IMR-90 (cell line): ENCODE measurements at regions not wholly inside any gene's neighbourhood (a gene's known extent, or its start where the extent isn't known, plus 50 kb on each side); places are given as distances from the start of the nearest gene placed in this dataset.

Experiments used
- ATAC-seq: fragments of 200-7000 bp; cut with Tn5 transposase; 2 replicates; pipeline ENCODE4 v1.9.1; 2020; ENCODE audit warnings: low read depth, mild to moderate bottlenecking, moderate library complexity
- BruUV-seq: library from RNA; stranded (reverse); fragments of 400-500 nt; replicated peaks from 2 replicates; lab custom pipeline; 2021; lab: Mats Ljungman, UMichigan
- CTCF ChIA-PET: fragments of 300-600 bp; formaldehyde crosslinking; extraction: SDS; loops from one replicate; lab custom pipeline; 2021; ENCODE audit warnings: antibody characterized with exemption; lab: Yijun Ruan, JAX
- POLR2A ChIA-PET: fragments of 300-600 bp; sonication (Branson Sonifier 250); formaldehyde crosslinking; loops from one replicate; lab custom pipeline; 2022; ENCODE audit warnings: antibody characterized with exemption; ENCODE audit not compliant: unreplicated experiment; lab: Charles Lee
- DNase-seq: peaks from one replicate; pipeline ENCODE4 v3.0.0; 2013
- H2AFZ ChIP-seq: replicated peaks from 2 replicates; pipeline ENCODE3; 2013; ENCODE audit warnings: low read length, mild to moderate bottlenecking; ENCODE audit not compliant: poor library complexity
- H2AK5ac ChIP-seq: 2 replicates; pipeline ENCODE4 v1.6.1; 2013; ENCODE audit warnings: low read depth, low read length, inconsistent platforms
- H2AK9ac ChIP-seq: replicated peaks from 2 replicates; pipeline ENCODE3; 2013; ENCODE audit warnings: mild to moderate bottlenecking, low read depth, low read length, moderate library complexity; ENCODE audit not compliant: poor library complexity
- H2BK120ac ChIP-seq: 2 replicates; pipeline ENCODE4 v1.6.1; 2013; ENCODE audit warnings: low read depth, low read length, inconsistent platforms
- H2BK15ac ChIP-seq: 3 replicates; pipeline ENCODE4 v1.6.1; 2013; ENCODE audit warnings: low read depth, low read length, inconsistent platforms
- H2BK20ac ChIP-seq: 2 replicates; pipeline ENCODE4 v1.6.1; 2013; ENCODE audit warnings: low read depth, mild to moderate bottlenecking, inconsistent platforms, low read length, moderate library complexity
- H2BK5ac ChIP-seq: 2 replicates; pipeline ENCODE4 v1.6.1; 2013; ENCODE audit warnings: mild to moderate bottlenecking, low read depth, low read length, inconsistent platforms; ENCODE audit not compliant: poor library complexity, severe bottlenecking
- H3K14ac ChIP-seq: replicated peaks from 2 replicates; pipeline ENCODE4 v1.6.1; 2013; ENCODE audit warnings: low read depth, low read length, inconsistent platforms
- H3K18ac ChIP-seq: 2 replicates; pipeline ENCODE4 v1.6.1; 2013; ENCODE audit warnings: low read depth, low read length, control low read depth
- H3K23ac ChIP-seq: 2 replicates; pipeline ENCODE4 v1.6.1; 2013; ENCODE audit warnings: low read depth, low read length, inconsistent platforms
- H3K27ac ChIP-seq: 2 replicates; pipeline ENCODE4 v1.5.1; 2013; ENCODE audit warnings: mild to moderate bottlenecking, control low read depth, low read length; ENCODE audit not compliant: insufficient read depth
- H3K27me3 ChIP-seq: 2 replicates; pipeline ENCODE4 v1.6.1; 2013; ENCODE audit warnings: low read length; ENCODE audit not compliant: control insufficient read depth, insufficient read depth
- H3K36me3 ChIP-seq: 2 replicates; pipeline ENCODE4 v1.6.1; 2013; ENCODE audit warnings: low read length, mixed read lengths; ENCODE audit not compliant: control insufficient read depth, insufficient read depth
- H3K4ac ChIP-seq: 2 replicates; pipeline ENCODE4 v1.6.1; 2013; ENCODE audit warnings: low read depth, low read length, inconsistent platforms
- H3K4me1 ChIP-seq: 2 replicates; pipeline ENCODE4 v1.6.1; 2013; ENCODE audit warnings: low read length, mixed read lengths; ENCODE audit not compliant: control insufficient read depth, insufficient read depth
- H3K4me2 ChIP-seq: 2 replicates; pipeline ENCODE4 v1.6.1; 2013; ENCODE audit warnings: low read depth, mild to moderate bottlenecking, control low read depth, low read length, moderate library complexity
- H3K4me3 ChIP-seq: 2 replicates; pipeline ENCODE4 v1.5.1; 2013; ENCODE audit warnings: low read depth, mild to moderate bottlenecking, control low read depth, low read length, moderate library complexity; ENCODE audit not compliant: insufficient read depth
- H3K56ac ChIP-seq: 2 replicates; pipeline ENCODE4 v1.6.1; 2013; ENCODE audit warnings: low read length, inconsistent platforms; ENCODE audit not compliant: insufficient read depth; ENCODE audit errors: extremely low read depth
- H3K79me1 ChIP-seq, 2 experiments: 2 replicates each; pipeline ENCODE4 v1.6.1; 2013; ENCODE audit warnings: low read length in 2 of 2, inconsistent platforms in 1 of 2, low read depth in 1 of 2
- H3K9ac ChIP-seq: 2 replicates; pipeline ENCODE4 v1.6.1; 2013; ENCODE audit warnings: low read depth, low read length, control low read depth
- H3K9me1 ChIP-seq: 2 replicates; pipeline ENCODE4 v1.6.1; 2013; ENCODE audit warnings: low read length, inconsistent platforms; ENCODE audit not compliant: insufficient read depth
- H3K9me3 ChIP-seq: 2 replicates; pipeline ENCODE4 v1.6.1; 2013; ENCODE audit warnings: low read length; ENCODE audit not compliant: control insufficient read depth, insufficient read depth
- H4K20me1 ChIP-seq: 2 replicates; pipeline ENCODE4 v1.6.1; 2013; ENCODE audit warnings: low read length, inconsistent platforms; ENCODE audit not compliant: insufficient read depth
- H4K5ac ChIP-seq: 2 replicates; pipeline ENCODE4 v1.6.1; 2013; ENCODE audit warnings: mild to moderate bottlenecking, low read depth, low read length, control low read depth
- H4K8ac ChIP-seq, 2 experiments: 2 replicates each; pipeline ENCODE4 v1.6.1; 2013; ENCODE audit warnings: low read depth in 2 of 2, low read length in 2 of 2, control low read depth in 1 of 2, inconsistent platforms in 1 of 2
- H4K91ac ChIP-seq: 2 replicates; pipeline ENCODE4 v1.6.1; 2013; ENCODE audit warnings: low read depth, low read length, inconsistent platforms; ENCODE audit not compliant: insufficient read depth
- BHLHE40 ChIP-seq: fragments of 150-350 bp; IDR thresholded peaks from 2 replicates; pipeline ENCODE4 v1.6.1; 2016; ENCODE audit warnings: mild to moderate bottlenecking, low read depth, low read length
- CEBPB ChIP-seq: IDR thresholded peaks from 2 replicates; pipeline ENCODE4 v1.6.1; 2012; ENCODE audit warnings: low read depth, low read length, improper control_type of control experiment
- CHD1 ChIP-seq: IDR thresholded peaks from 2 replicates; pipeline ENCODE4 v1.6.1; 2012; ENCODE audit warnings: low read depth, low read length, improper control_type of control experiment
- FOS ChIP-seq: fragments of 150-350 bp; IDR thresholded peaks from 2 replicates; pipeline ENCODE4 v1.6.1; 2016; ENCODE audit warnings: low read depth, low read length
- MAFK ChIP-seq: IDR thresholded peaks from 2 replicates; pipeline ENCODE4 v1.6.1; 2012; ENCODE audit warnings: low read depth, low read length, improper control_type of control experiment
- MAZ ChIP-seq: IDR thresholded peaks from 2 replicates; pipeline ENCODE4 v1.6.1; 2012; ENCODE audit warnings: low read depth, mild to moderate bottlenecking, low read length, improper control_type of control experiment, moderate library complexity, borderline replicate concordance
- RAD21 ChIP-seq: IDR thresholded peaks from 2 replicates; pipeline ENCODE4 v1.6.1; 2012; ENCODE audit warnings: low read length, improper control_type of control experiment
- RCOR1 ChIP-seq: IDR thresholded peaks from 2 replicates; pipeline ENCODE4 v1.6.1; 2012; ENCODE audit warnings: mild to moderate bottlenecking, low read length, improper control_type of control experiment; ENCODE audit not compliant: insufficient replicate concordance
- WGBS, 2 experiments: methylation state at CpG; one replicate each; pipeline versions ENCODE4 v1.1.5 to v1.1.7; 2013; ENCODE audit warnings: missing lambda C conversion rate in 2 of 2; ENCODE audit not compliant: insufficient read length in 1 of 2; ENCODE audit errors: extremely low coverage in 2 of 2; 5-methylcytosine and 5-hydroxymethylcytosine counted together
- dilution Hi-C: fragments of 300-500 bp; cut with HindIII; formaldehyde crosslinking; loops from one replicate; pipeline ENCODE4 v1.14.3; 2018; ENCODE audit warnings: low sequenced_read_pairs; ENCODE audit not compliant: unreplicated experiment
- in situ Hi-C: fragments of 300-500 bp; cut with MboI; formaldehyde crosslinking; loops from 3 replicates; pipeline ENCODE4 v1.14.3; 2019; ENCODE audit warnings: low sequenced_read_pairs, inconsistent platforms, mixed read lengths
- intact Hi-C: fragments of 100-400 bp; cut with micrococcal nuclease; formaldehyde crosslinking; loops from 2 replicates; pipeline ENCODE4 v1.10.0; 2022

DNA sequence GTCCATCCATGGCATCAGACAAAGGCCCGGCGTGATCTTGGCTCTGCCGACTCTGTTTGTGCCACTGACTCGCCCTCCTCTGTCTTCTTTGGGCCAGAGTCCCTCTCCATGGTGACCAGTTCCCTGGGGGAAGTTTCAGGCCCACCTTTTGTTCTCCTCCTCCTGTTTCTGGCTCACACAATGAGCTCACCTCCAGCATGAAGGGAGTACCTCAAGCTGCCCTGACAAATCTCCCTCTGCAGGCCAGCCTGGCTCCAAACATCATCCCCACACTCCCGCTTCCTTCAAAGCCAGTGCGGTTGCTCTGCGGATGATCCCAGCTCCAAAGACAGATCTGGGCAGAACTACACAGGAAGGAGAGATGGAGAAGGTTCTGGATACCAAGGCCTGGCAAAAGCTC, 576.6 kb downstream of the NPHP4 start:
- Histone ChIP-seq H3K36me3 (no peaks in the 10 kb centered on the region), H3K9me3 (peaks cover 49% of the 10 kb centered on the region), H3K27ac (no peak overlapping the region), H3K23ac (no peak overlapping the region), H3K4me3 (no peak overlapping the region), H2BK20ac (no peak overlapping the region), H2AK5ac (no peak overlapping the region), H3K27me3 (no peaks in the 10 kb centered on the region), H4K8ac (no peak overlapping the region), H2AFZ (no peak overlapping the region), H3K56ac (no peak overlapping the region), H3K79me1 (no peaks in the 10 kb centered on the region), H3K4me1 (no peaks in the 10 kb centered on the region), H2BK120ac (no peak overlapping the region), H4K5ac (no peak overlapping the region), H3K4ac (no peak overlapping the region), H3K14ac (no peak overlapping the region), H3K9ac (no peak overlapping the region), H2AK9ac (no peak overlapping the region), H2BK15ac (no peak overlapping the region), H3K9me1 (no peaks in the 10 kb centered on the region), H4K20me1 (no peaks in the 10 kb centered on the region), H2BK5ac (no peak overlapping the region), H4K91ac (no peak overlapping the region), H3K18ac (no peak overlapping the region), H3K4me2 (no peak overlapping the region)
- no TSS peak for BruUV-seq
- no peak for TF ChIP-seq BHLHE40
- TF ChIP-seq RAD21: no peak
- TF ChIP-seq FOS: no peak
- no peak for TF ChIP-seq MAZ
- no peak for TF ChIP-seq RCOR1
- TF ChIP-seq CEBPB: no peak
- TF ChIP-seq MAFK: no peak
- TF ChIP-seq CHD1: no peak
- dilution Hi-C loops (no loop called here), in situ Hi-C loops (no loop called here), intact Hi-C loops (no loop called here)
- ChIA-PET CTCF (interaction anchor here (0.6 kb wide), 1 partner anchor 565 kb away, joined by 3 read pairs; no protein-coding TSS in a partner anchor), POLR2A (no interaction called here)
- no peak for DNase-seq
- no peak for ATAC-seq
- WGBS, 2 experiments: no CpG with 5 or more reads among the region's 7 CpGs
